Smooth muscle cell (in vitro differentiated cells): ENCODE measurements at regions not wholly inside any gene's neighbourhood (a gene's known extent, or its start where the extent isn't known, plus 50 kb on each side); places are given as distances from the start of the nearest gene placed in this dataset.

Source experiments
- DNase-seq: peaks from one replicate; lab custom pipeline; 2025; ENCODE audit not compliant: unreplicated experiment; lab: John Stamatoyannopoulos, UW
- H2AFZ ChIP-seq: fragments of 200-600 bp; sonication (generic); 2 replicates; pipeline ENCODE4 v1.6.0; 2016; ENCODE audit warnings: antibody characterized with exemption, low read depth, mild to moderate bottlenecking
- H3F3A ChIP-seq: fragments of 200-600 bp; sonication (generic); 2 replicates; pipeline ENCODE4 v1.6.0; 2017; ENCODE audit warnings: antibody characterized with exemption, low read depth
- H3K27ac ChIP-seq: fragments of 200-600 bp; sonication (generic); 2 replicates; pipeline ENCODE4 v1.5.1; 2016; ENCODE audit warnings: low read depth, mild to moderate bottlenecking
- H3K27me3 ChIP-seq: fragments of 200-600 bp; sonication (generic); 2 replicates; pipeline ENCODE4 v1.6.1; 2016; ENCODE audit warnings: low read depth, mild to moderate bottlenecking
- H3K36me3 ChIP-seq: fragments of 200-600 bp; sonication (generic); 2 replicates; pipeline ENCODE4 v1.5.1; 2016; ENCODE audit warnings: low read depth
- H3K4me1 ChIP-seq: fragments of 200-600 bp; sonication (generic); 2 replicates; pipeline ENCODE4 v1.5.1; 2016; ENCODE audit warnings: low read depth
- H3K4me2 ChIP-seq: fragments of 200-600 bp; sonication (generic); 2 replicates; pipeline ENCODE4 v1.6.0; 2016; ENCODE audit warnings: mild to moderate bottlenecking
- H3K4me3 ChIP-seq: fragments of 200-600 bp; sonication (generic); 2 replicates; pipeline ENCODE4 v1.5.1; 2016; ENCODE audit warnings: mild to moderate bottlenecking
- H3K79me2 ChIP-seq: fragments of 200-600 bp; sonication (generic); 2 replicates; pipeline ENCODE4 v1.6.0; 2016; ENCODE audit warnings: low read depth, mild to moderate bottlenecking
- H3K9ac ChIP-seq: fragments of 200-600 bp; sonication (generic); 2 replicates; pipeline ENCODE4 v1.6.0; 2016; ENCODE audit warnings: low read depth
- H3K9me3 ChIP-seq: fragments of 200-600 bp; sonication (generic); replicated peaks from 2 replicates; pipeline ENCODE4 v1.5.1; 2016; ENCODE audit warnings: low read depth
- H4K20me1 ChIP-seq: fragments of 200-600 bp; sonication (generic); 2 replicates; pipeline ENCODE4 v1.6.0; 2016; ENCODE audit warnings: low read depth
- CTCF ChIP-seq: fragments of 200-600 bp; sonication (generic); IDR thresholded peaks from 2 replicates; pipeline ENCODE4 v1.5.1; 2017; ENCODE audit warnings: borderline replicate concordance, mild to moderate bottlenecking, antibody characterized with exemption; ENCODE audit not compliant: insufficient read depth, poor library complexity, severe bottlenecking
- WGBS: methylation state at CpG from one replicate; pipeline ENCODE4 v1.1.7; 2016; ENCODE audit warnings: low lambda C conversion rate; 5-methylcytosine and 5-hydroxymethylcytosine counted together

- H3K27ac ChIP-seq: no peak overlapping the region
- no peaks in the 10 kb centered on the region for H3F3A ChIP-seq
- no peak for TF ChIP-seq CTCF
- no peak for DNase-seq
- no peaks in the 10 kb centered on the region for H3K27me3 ChIP-seq
- H3K9ac ChIP-seq: no peak overlapping the region
- no peaks in the 10 kb centered on the region for H3K9me3 ChIP-seq
- no peak overlapping the region for H2AFZ ChIP-seq
- no peaks in the 10 kb centered on the region for H3K4me1 ChIP-seq
- H4K20me1 ChIP-seq: no peaks in the 10 kb centered on the region
- H3K4me2 ChIP-seq: no peak overlapping the region
- 96% methylated on average over 6 of the region's 6 CpGs for WGBS
- no peaks in the 10 kb centered on the region for H3K36me3 ChIP-seq
- H3K79me2 ChIP-seq: no peaks in the 10 kb centered on the region
- H3K4me3 ChIP-seq: no peak overlapping the region
Measured at GRCh38 chr13:73929287-73929932, 204.8 kb downstream of the KLF12 start.

DNA sequence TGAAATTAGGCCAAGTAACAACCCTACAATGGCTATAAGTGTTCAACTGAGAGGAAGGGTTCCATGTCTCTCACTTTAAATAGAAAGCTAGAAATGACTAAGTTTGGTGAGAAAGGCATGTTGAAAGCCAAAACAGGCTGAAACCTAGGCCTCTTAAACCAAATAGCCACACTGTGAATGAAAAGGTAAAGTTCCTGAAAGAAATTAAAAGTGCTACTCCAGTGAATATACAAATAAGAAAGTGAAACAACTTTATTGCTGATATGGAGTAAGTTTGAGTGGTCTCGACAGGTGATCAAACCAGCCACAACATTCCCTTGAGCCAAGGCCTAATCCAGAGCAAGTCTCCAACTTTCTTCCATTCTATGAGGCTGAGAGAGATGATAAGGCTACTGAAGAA lies 209.6 kb downstream of the KLF12 start:
- no peaks in the 10 kb centered on the region for H3K79me2 ChIP-seq
- DNase-seq: no peak
- H3K9me3 ChIP-seq: no peaks in the 10 kb centered on the region
- H2AFZ ChIP-seq: no peak overlapping the region
- no peaks in the 10 kb centered on the region for H3F3A ChIP-seq
- TF ChIP-seq CTCF: no peak
- H3K4me2 ChIP-seq: no peak overlapping the region
- no peaks in the 10 kb centered on the region for H3K27me3 ChIP-seq
- H3K9ac ChIP-seq: no peak overlapping the region
- H4K20me1 ChIP-seq: no peaks in the 10 kb centered on the region
- WGBS: 94% methylated on average over 1 of the region's 1 CpG
- no peaks in the 10 kb centered on the region for H3K36me3 ChIP-seq
- no peak overlapping the region for H3K27ac ChIP-seq
- H3K4me1 ChIP-seq: peaks cover 7% of the 10 kb centered on the region
- no peak overlapping the region for H3K4me3 ChIP-seq

DNA sequence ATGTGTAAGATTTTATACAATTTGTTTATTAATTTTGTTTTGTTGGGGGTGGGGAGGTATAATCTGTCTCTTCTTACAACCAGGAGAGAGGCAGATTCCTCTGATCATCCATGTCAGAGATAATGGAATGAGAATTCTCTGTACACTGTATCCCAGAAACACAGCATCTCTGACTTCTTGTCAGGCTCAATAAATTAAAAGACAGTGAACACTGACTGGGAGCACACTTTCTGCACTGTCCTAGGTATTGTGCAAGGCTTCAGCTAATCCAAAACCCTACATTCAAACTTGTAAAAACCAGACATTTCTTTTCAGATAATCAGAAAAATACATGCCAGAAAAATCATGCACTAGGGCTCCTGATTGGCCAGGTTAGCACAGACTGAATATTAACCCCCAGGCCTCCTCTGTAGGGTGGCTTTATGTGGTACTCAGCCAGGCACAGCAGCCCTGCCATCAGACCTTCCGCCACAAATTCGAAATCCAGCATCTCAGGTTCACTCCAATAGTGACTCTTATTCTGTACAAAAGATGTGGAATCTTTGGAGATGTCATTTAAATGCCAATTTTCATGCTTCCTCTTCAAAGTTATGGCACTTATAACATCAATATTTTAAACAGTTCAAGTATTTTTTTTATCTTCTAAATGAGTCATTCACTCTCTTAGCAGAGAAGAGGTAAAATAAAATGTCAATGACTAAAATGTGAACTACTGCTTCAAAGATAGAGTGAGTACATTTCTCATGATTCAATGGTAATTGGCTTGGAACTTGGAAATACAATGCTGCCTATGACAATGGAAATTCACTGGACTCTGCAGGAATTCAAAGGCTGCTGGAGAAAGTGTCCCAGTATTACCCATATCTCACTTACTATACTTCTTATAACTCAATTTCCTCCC lies 211.5 kb downstream of the KLF12 start:
- Histone ChIP-seq H3F3A (no peaks in the 10 kb centered on the region), H3K4me2 (no peak overlapping the region), H3K27ac (no peak overlapping the region), H3K4me1 (peaks cover 7% of the 10 kb centered on the region), H3K27me3 (no peaks in the 10 kb centered on the region), H3K79me2 (no peaks in the 10 kb centered on the region), H3K36me3 (no peaks in the 10 kb centered on the region), H4K20me1 (no peaks in the 10 kb centered on the region), H3K9ac (no peak overlapping the region), H3K9me3 (no peaks in the 10 kb centered on the region), H3K4me3 (no peak overlapping the region), H2AFZ (no peak overlapping the region)
- no peak for TF ChIP-seq CTCF
- 98% methylated on average over 2 of the region's 2 CpGs for WGBS
- no peak for DNase-seq
